ENCODE measurements at regions not wholly inside any gene's neighbourhood (a gene's known extent, or its start where the extent isn't known, plus 50 kb on each side); places are given as distances from the start of the nearest gene placed in this dataset.

GRCh38 chr5:124279146-124279876 is 467.1 kb downstream of the ZNF608 start:
- ATAC-seq (no peak), DNase-seq (no peak)
- Histone ChIP-seq H3K36me3 (no peaks in the 10 kb centered on the region), H3K27me3 (no peaks in the 10 kb centered on the region), H3K4me1 (no peaks in the 10 kb centered on the region), H3K9me3 (no peaks in the 10 kb centered on the region), H3K4me3 (no peak overlapping the region), H3K27ac (no peak overlapping the region)
- intact Hi-C loops (cut with DNase I) = no loop called here
- 42% methylated on average over 3 of the region's 3 CpGs for WGBS (ENCODE audit: insufficient coverage, low coverage, low lambda C conversion rate, missing lambda C conversion rate)
- TF ChIP-seq CTCF (IDR thresholded peaks at IDR 0.05) (no peak), POLR2A (IDR thresholded peaks at IDR 0.05) (no peak)

- intact Hi-C loops (cut with DNase I) = no loop called here
- ATAC-seq (no peak), DNase-seq (no peak)
- Histone ChIP-seq H3K27me3 (no peaks in the 10 kb centered on the region), H3K9me3 (no peaks in the 10 kb centered on the region), H3K36me3 (no peaks in the 10 kb centered on the region), H3K27ac (no peak overlapping the region), H3K4me3 (no peak overlapping the region), H3K4me1 (no peaks in the 10 kb centered on the region)
- no peak for TF ChIP-seq CTCF (IDR thresholded peaks at IDR 0.05)
- no peak for TF ChIP-seq POLR2A (IDR thresholded peaks at IDR 0.05)
- 69% methylated on average over 3 of the region's 3 CpGs for WGBS (ENCODE audit: insufficient coverage, low coverage, low lambda C conversion rate, missing lambda C conversion rate)
Observed at GRCh38 chr5:124278636-124279035, 467.8 kb downstream of the ZNF608 start.

- Histone ChIP-seq H3K9me3 (no peaks in the 10 kb centered on the region), H3K27ac (no peak overlapping the region), H3K4me1 (no peaks in the 10 kb centered on the region), H3K27me3 (no peaks in the 10 kb centered on the region), H3K36me3 (no peaks in the 10 kb centered on the region), H3K4me3 (no peak overlapping the region)
- ATAC-seq (no peak), DNase-seq (no peak)
- TF ChIP-seq CTCF (IDR thresholded peaks at IDR 0.05) (no peak), POLR2A (IDR thresholded peaks at IDR 0.05) (no peak)
- intact Hi-C loops (cut with DNase I) = no loop called here
- WGBS (ENCODE audit: insufficient coverage, low coverage, low lambda C conversion rate, missing lambda C conversion rate) = 49% methylated on average over 7 of the region's 7 CpGs
Observed at GRCh38 chr5:124277767-124278545, 468.5 kb downstream of the ZNF608 start.

GRCh38 chr5:124276166-124276565 is 470.3 kb downstream of the ZNF608 start:
- WGBS (ENCODE audit: insufficient coverage, low coverage, low lambda C conversion rate, missing lambda C conversion rate) = 57% methylated on average over 1 of the region's 3 CpGs
- no peaks in the 10 kb centered on the region for H3K27me3 ChIP-seq
- TF ChIP-seq POLR2A (IDR thresholded peaks at IDR 0.05) (no peak), CTCF (IDR thresholded peaks at IDR 0.05) (no peak)
- H3K27ac ChIP-seq = no peak overlapping the region
- ATAC-seq (no peak), DNase-seq (no peak)
- H3K4me3 ChIP-seq = no peak overlapping the region
- intact Hi-C loops (cut with DNase I) = no loop called here
- no peaks in the 10 kb centered on the region for H3K9me3 ChIP-seq
- no peaks in the 10 kb centered on the region for H3K4me1 ChIP-seq
- no peaks in the 10 kb centered on the region for H3K36me3 ChIP-seq

All from right lobe of liver (tissue), 6 donors.